ENCODE measurements at regions not wholly inside any gene's neighbourhood (a gene's known extent, or its start where the extent isn't known, plus 50 kb on each side); places are given as distances from the start of the nearest gene placed in this dataset.

DNA sequence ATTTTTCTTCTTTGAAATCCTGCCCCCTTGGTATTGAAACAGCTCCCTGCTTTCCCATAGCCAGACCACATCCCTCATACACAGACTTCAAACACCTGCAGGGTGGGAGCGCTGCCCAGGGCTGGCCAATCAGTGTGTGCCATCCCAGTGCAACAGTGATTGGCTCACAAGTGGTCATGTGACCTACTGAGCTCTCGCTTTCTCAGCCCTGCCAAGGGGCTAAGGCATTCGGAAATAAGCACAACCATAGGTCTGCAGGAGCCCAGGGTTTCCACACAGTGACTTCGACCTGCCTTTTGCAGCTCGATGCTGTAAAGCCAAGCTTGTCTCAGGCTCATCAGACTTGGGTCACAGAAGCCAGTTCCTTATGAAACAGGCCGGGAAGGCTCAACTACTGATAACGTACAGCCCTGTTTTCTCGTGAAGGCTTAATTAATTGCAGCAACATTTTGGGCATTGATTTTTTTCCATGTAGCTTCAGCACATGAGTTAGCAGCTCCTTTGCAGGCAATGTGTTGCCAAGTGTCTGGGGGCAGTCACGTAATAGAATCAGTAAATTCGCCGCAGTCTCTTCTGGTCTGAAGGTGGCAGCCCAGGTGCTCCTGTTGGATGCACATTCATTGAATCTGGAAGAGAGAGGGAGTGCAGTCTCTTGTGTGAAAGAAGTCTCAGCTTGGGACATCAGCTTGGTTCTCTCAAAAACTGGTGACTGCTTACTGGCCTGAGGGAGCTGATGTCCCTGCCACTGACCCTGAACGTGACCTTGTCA is 1091.8 kb downstream of the AACS start:
- no peak for DNase-seq

DNA sequence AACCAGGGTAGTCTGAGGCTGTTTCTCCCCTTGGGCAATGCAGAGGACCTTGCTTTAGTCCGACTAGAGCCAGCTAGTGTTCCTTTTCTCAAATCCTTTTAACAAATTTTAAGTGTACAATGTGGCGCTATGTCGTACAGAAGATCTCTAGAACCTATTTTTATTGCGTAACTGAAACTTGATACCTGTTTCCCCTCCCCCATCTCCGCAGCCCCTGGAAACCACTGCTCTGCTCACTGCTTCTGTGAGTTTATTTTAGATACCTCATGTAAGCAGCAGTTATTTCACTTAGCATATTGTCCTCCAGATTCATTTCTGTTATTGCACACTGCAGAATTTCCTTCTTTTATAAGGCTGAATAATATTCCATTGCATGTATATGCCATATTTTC is 1092.3 kb downstream of the AACS start:
- DNase-seq = no peak

DNA sequence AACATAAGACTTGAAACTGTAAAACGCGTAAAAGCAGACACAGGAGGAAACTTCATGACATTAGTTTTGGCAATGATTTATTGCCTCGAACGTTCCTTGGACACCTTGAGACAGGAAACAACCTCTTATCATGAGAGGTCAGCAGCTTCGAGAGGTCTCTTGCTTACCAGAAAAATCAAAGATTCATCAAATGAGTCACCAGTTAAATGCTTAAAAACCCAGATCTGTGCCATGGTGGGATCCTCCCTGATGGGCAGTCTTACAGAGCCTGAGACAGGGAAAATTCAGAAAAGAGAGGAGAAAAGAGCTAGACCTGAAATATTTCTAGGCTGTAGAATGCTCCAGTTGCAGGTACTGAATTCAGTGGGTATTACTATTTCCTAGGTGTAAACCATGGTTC is 1093.9 kb downstream of the AACS start:
- no peak for DNase-seq

DNA sequence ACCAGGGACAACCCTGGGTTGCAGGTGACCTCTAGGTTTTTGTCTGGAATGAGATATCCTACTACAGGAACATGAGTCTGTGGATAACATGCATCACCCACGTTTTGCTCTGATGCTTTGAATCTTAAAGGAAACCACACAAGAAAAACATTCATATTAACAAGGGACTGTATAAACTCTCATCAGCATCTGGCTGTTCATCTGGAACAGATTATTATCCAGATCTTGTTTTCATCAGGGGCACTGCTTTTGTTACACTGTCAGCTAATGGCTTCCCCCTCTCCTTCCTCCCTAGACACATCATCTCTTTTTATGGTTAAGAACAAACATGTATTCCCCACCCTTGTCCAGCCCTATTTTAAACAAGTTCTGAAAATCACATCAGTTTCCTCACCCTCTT is 1095.7 kb downstream of the AACS start:
- no peak for DNase-seq

DNA sequence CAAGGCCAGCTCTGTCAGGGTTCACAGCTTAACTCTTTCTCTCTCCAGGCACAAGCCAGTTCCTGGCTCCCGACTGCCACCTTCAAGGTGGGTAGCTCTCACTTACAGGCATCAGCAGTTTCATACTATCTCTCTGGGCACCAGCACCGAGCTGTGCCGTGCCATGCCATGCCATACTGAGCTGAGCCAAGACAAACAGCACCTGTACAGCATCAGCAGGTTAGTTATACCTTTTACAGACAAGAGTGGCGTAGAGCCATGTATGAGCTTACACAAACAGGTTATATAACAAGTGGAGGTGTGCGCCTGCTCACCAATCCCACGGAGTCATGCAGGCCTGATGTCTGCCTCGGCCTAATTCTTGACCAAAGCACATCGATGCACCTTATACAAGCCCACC is 1098.7 kb downstream of the AACS start:
- DNase-seq = no peak

DNA sequence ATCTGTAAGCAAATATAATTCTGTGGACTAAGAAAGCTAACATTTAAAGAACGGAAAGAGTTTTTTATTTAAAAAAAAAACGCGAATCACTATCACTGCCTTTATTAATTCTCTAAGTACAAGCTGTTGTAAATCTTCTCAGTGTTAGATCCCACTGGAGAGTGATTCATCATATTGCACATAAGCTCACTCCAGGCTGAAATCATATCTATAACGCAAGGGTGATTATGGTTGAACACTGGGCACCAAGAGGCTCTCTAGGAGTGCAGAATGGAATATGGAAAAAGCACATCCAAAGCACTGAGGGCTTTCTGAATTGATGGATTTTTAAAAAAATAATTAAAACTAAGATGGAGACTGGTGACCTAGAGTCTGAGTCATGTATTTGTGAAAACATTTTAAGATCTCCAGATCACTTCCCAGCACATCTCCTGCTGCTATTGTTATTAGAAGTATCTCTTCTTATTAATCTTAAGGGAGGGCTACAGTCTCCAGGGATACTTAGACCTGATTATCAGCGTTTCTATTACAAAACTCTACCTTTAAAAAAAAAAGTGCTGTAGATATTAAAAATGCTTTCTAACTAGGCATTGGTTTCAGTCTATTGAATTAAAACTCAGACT is 1106.8 kb downstream of the AACS start:
- no peak for DNase-seq

DNA sequence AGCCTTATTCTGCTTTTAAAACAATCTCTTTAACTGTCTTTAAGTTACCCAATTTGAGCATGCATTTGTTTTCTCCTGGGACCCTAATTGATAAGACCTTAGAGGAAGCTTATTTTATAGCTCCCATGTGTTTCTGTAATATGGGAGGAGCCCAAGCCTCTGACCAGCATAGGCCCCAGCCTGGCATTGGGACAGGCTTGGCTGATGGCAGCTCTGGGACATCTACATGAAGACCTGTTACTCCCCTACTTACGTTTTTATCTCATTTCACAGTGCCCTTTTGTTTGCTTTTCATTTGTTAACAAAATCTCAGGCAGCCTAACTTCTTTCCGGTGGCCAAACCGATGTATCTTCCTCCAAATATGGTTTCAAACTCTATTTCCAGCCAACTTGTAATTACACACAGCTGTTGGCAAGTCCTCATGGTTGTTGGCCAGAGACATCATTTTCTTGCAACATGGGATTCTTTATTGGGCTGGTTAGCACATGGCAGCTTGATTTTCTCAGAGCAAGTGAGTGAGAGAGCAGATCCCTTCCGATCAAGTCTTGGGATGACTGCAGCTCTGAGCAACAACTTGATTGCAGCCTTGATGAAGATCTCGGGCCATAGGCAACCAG is 1117.5 kb downstream of the AACS start:
- no peak for DNase-seq

DNA sequence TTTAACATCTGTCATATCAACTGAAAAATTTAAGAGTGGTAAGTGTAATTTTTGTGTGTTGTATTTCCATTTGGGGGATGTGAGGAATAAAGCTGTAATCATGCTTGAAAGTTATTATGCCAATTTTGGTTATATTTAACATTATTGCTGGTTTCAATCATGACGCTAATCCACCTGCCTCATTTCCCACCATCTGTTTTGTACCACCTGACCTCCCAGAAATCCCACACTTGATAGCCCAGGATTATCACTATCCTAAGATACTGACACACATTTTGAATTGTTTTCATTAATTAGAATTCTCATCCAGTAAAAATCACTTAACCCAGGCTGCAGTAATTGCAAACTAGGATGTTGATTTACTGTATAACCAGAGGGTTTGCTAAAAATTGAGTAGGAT is 1119.8 kb downstream of the AACS start:
- DNase-seq = no peak

DNA sequence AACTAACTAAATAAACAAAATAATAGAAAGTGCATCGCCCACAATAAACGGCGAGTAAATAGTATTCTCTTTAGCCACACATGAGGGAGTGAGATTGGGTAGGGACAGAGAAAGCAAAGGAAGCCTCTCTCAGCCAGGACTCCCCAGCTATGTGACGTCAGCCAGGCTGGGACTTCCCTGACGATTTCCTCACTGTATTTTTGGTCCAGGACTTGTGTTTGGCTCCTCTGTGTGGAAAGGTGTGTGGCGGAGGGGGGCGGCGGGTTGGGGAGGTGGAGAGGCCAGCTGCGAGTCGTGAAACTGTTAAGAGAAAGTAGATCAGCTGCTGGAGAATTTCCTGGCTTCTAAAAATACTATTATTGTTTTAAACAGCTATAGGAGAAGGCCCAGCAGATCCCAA is 1124.6 kb downstream of the AACS start:
- no peak for DNase-seq

DNA sequence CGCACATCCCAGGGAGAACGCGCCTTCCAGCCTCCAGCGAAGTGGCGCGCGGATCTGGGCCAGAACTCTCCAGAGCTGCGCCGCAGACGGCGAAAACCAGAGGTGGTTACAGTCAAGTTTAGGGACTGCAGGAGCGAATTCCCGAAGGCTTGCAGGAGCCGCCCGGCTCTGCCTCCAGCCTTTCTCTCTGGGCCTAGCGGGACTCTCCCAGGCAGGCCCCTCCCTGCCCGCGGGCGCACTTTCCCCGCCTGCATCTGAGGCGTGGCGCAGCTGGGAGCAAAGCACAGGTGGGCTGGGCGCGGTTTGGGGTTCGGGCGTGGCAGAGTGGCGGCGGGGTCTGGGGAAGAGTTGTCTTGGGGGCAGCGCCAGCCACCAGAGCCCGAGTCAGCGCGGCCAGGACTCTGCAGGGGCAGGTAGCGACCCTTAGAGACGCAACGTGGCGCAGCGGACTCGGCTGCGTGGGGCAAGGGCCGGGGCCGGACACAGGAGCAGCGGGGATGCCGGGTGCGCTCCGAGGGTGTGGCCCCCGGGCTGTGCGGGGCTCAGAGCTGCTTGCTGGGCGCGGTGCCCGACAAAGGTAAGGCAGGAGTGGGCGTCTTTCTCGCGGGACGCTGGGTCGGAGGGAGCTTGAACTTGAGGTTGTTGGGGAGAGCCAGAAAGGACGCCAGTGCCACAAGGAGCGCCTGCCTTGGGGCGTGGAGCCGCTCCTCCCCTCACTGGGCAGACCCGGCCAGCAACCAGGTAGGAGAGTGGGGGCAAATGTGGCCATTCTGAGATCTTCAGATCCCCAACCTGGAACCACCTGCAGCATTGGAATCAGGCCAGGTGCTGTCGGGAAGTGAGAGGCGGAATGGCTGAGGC is 1126.0 kb downstream of the AACS start:
- no peak for DNase-seq

DNA sequence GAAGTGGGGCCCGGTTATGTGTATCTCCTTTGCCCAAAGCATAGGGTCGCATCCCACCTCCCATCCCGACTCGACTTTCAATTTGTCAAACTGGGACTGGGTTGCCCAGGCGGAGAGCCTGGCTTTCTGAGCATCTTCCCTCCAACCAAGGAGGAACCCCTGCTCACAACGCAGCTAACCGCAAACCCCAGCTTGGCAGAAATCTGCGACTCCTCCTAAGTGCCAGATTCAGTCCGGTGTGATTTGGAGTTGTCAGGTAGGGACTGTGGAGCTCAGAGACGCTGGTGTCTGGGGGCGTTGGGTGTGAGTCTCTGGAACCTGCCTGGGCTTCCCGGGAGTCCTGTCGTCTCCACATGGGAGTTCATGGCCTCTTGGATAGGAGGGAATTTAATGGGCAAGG is 1126.7 kb downstream of the AACS start:
- DNase-seq = no peak

DNA sequence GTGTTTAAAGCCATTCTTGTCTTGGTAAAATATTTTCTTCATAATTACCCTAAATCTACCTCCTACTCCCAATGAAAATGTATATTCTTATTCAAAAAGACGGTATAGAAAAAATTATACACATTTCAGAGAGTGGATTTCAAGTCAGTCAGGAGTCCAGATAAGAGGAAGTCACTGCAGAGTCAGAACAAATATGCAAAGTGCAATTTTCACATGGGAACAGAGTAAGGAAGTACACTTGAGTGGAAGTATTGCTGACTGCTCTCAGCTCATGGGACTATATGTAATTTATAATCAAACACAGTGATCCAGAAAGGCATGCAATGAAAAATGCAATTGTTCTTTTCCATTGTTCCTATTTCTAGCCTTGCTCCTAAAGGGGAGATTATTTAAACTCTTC is 1128.0 kb downstream of the AACS start:
- no peak for DNase-seq

DNA sequence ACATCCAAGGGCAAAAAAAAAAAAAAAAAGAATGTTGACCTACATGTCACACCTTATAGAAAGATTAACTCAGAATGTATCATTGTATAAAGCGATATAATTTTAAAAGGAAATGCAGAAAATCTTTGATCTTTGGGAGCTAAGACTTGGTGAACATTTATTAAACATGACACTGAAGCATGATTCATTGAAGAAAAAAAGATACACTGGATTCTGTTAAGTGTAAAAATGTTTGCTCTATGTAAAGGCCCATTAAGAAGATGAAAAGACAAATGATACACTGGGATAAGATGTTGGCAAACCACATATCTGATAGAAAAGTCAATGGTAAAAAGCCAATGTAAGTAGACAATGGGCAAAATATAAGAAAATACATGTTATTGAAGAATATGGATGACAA is 1131.0 kb downstream of the AACS start:
- DNase-seq = no peak

DNA sequence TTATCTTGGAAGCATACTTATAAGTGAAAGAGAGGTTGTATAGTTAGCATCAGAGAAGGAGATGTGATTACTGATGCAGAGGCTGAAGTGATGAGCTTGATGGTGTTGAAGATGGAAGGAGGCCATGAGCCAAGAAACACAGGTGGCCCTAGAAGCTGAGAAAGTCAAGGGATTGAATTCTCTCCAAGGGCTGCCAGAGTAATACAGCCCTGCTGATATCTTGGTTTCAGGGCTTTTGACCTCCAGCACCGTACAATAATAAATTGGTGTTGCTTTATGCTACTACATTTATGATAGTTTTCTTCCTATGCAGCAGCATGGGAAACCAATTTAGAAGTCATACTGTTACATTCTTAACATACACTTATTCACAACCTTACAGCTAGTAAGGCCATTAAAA is 1133.3 kb downstream of the AACS start:
- no peak for DNase-seq

DNA sequence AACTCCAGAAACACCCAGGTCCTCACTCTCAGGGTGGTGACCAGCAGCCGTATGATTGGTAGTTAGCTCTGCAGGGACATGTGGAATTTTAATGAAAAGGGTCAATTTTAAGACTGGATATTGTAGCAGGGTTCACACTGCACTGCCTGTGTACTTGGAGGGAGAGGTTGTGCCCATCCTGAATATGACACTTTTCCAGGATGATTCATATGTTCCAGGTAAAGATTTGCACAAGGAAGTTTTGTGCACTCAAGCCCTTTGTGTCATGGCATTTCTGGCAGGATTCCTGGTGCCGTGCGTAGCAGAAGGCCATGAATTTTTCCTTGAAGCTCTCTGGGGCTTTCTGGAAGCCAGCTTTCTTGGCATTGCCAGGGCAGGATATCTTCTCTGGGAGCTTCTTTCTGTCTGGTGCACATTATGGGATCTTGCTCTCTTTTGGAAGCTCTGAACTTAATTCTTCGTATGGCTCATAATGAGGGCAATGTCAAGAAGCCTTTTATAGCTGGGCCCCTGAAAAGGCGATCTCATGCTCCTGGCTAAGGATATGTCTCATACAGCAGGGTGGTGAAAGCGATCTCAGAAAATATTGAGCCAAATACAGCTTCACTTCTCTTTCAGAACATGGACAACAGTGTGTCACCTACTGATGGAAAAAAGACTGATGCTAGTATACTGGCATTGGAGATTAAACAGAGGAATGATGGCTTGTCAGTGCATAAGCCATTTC is 1133.9 kb downstream of the AACS start:
- no peak for DNase-seq

DNA sequence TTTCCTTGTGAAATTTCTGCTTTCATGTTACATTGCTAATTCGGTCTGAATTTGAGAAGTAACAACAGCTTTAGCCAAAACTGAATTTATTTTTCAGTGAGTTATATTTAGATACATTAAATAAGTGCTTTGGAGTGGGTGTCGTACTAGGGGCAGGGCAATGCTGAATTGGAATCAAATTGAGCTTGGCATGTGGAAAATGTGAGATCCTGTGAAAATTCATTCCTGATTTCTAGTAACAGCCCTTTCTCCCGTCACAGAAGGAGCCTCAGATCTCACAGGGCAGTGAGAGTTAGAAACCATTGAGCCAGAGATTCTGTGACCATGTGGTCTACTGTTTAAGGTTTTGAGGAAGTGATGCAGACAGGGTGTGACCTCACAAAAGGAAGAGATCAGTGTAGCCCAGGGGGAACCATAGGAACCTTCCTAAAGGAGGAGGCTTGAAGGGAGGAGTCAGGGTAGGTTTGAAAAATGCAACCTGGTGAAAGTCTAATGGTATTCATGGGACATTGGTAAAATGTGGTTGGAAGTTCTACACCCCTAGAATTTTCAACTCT is 1136.8 kb downstream of the AACS start:
- DNase-seq = no peak

DNA sequence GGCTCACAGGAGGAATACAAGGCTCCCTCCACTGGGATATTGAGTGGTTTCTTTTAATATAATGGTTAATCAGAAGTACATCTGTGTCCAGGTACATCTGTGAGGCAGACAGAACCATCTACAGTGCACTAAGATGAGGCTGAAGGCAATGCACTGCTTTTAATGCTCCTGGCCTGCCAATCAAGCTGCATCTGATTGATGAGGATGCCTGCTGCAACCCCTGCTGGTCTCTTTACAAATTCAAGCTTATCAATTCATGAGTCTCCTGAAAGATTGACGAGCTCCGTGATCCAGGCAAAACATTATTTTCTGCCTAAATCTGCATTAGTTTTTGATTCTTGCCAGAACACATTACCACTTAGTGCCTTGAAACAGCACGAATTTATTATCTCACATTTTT is 1139.1 kb downstream of the AACS start:
- no peak for DNase-seq

DNA sequence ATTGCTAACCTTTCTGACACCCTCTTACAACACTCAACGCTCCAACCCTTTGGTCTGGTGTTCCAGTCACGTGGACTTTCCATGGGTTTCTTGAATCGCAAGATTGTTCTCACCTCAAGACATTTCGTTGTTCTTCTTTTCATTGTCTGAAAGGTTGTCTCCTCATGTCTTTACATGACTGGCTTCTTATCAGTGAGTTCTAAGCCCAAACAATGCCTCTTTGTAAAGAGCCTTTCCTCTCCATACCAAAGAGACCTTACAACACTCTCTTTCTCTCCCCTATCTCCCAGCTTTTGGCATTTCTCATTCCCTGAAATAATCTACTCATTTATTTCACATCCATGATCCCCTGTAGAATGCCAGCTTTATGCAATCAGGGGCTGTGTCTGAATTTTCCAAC is 1144.8 kb downstream of the AACS start:
- no peak for DNase-seq

DNA sequence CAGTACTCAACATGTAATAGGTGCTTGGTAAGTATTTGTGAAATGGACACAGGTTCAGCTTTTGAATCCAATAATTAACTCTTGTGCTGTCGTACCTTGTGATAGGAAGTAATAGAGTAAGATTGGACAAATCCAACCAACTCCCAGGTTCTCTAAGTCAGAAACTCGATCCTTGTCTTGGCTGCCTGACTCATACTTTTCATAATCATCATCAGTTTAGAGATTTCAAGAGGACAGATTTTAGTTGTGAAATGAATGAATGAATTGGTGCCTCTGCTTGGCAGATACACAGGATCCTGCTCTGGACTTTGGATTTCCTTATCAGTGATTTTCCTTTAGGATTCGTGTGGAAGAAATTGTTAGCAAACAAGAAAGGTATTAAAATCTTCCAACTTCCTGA is 1145.2 kb downstream of the AACS start:
- no peak for DNase-seq

DNA sequence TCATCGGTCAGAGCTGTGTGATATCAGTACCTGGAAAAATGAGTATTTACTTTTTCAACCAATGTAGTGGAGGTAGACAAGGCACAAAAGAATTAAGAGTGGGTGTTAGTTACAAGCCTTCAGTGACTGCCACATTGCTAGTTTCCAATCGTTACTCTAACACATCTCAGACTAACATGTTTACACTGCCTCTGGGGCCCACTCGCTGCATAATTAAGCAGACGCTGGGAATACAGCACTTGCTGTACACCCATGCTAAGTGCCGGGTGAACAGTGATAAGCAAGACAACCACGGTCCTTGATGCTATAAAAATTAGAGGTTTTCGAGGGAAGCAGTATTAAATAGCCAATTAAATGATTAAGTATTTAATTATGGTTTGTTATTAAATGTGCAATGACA is 1147.6 kb downstream of the AACS start:
- DNase-seq = no peak

DNA sequence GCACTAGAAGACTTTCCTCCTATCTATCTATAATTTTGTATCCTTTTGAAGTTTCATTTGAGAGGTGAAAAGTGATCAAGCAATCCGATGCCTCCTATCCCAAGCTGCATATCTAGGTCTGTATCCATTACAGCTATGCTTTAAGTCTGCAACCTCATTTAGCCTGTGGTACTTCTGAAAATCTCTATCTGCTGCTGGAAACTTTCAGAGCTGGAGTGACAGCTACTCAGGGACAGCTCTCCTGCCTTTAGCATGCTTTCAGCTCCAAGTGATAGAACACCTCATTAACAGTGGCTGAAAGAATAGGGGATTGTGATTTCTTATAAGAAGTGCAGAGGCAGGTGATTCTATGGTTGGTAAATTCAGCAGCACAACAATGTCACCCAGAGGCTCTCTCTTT is 1153.5 kb downstream of the AACS start:
- DNase-seq = no peak

DNA sequence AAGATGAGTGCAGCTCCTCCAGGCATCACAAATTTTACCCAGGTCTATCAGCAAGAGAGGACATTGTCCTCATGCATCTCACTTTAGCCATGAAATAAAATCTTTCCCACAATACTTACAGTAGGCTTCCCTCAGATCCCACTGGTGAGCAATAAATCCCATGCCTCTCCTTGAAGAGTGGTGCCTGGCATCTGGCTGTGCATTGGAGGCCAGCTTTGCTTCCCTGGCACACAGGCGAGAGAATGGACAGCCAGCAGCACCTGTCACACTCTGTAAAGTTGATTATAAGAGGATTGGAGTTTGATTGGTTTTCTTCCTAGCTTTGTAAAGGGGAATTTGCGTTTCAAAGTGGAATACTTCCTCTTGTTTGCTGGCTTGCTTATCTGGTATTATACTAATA is 1153.9 kb downstream of the AACS start:
- DNase-seq = no peak

Measured in activated naive CD4-positive, alpha-beta T cell treated with Interleukin-2 at 50 U/mL for 16 hours (primary cell).